Breast epithelium (tissue), 3 donors: ENCODE measurements at regions not wholly inside any gene's neighbourhood (a gene's known extent, or its start where the extent isn't known, plus 50 kb on each side); places are given as distances from the start of the nearest gene placed in this dataset.

Experiments used
- CTCF ChIP-seq, 3 donors: fragments of 450-650 bp; IDR thresholded peaks; one replicate each; pipeline ENCODE4 v1.5.1; 2016 to 2017; ENCODE audit warnings: antibody characterized with exemption in 3 of 3, mild to moderate bottlenecking in 3 of 3, moderate library complexity in 3 of 3
- POLR2A ChIP-seq: fragments of 450-650 bp; IDR thresholded peaks from one replicate; pipeline ENCODE4 v1.6.1; 2016; ENCODE audit warnings: antibody characterized with exemption, mild to moderate bottlenecking, moderate library complexity

GRCh38 chr13:71124230-71124629, 742.8 kb downstream of the DACH1 start:
- no peak for TF ChIP-seq CTCF (IDR thresholded peaks at IDR 0.05)
- no peak for TF ChIP-seq POLR2A
